GM13977 (cell line): ENCODE measurements at regions not wholly inside any gene's neighbourhood (a gene's known extent, or its start where the extent isn't known, plus 50 kb on each side); places are given as distances from the start of the nearest gene placed in this dataset.

Experiments used
- DNase-seq: peaks from one replicate; pipeline ENCODE4 v3.0.0; 2012; ENCODE audit warnings: low spot score
- CTCF ChIP-seq: IDR thresholded peaks from 2 replicates; pipeline ENCODE4 v1.5.1; 2012; ENCODE audit warnings: mild to moderate bottlenecking, control low read depth; ENCODE audit not compliant: insufficient read depth; ENCODE audit errors: extremely low read depth, missing control alignments
- in situ Hi-C: fragments of 300-500 bp; cut with MboI; formaldehyde crosslinking; loops from one replicate; pipeline ENCODE4 v1.12.0; 2022; ENCODE audit warnings: low sequenced_read_pairs, low pct_unique_long_range_greater_than_20kb, mixed read lengths, inconsistent platforms; ENCODE audit not compliant: unreplicated experiment

DNA sequence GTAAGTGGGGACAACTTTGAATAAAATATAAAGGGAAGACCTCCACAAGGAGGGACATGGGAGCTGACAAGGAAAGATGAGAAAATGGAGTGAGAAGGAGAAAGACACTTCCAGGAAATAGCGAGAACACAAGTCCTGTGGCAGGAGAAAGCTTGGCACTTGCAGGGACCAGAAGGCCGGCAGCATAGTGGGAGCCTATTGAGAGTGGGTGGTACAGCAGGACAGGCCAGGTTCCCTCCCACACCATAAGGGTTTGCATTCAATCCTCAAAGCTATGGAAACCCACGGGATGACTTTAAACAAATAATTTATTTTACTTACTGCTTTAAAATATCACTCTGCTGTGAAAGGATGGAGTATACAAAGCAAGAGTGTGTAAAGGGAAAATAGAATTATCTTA, 173.2 kb upstream of the ELL2 start:
- no peak for DNase-seq
- in situ Hi-C loops: no loop called here
- no peak for TF ChIP-seq CTCF

DNA sequence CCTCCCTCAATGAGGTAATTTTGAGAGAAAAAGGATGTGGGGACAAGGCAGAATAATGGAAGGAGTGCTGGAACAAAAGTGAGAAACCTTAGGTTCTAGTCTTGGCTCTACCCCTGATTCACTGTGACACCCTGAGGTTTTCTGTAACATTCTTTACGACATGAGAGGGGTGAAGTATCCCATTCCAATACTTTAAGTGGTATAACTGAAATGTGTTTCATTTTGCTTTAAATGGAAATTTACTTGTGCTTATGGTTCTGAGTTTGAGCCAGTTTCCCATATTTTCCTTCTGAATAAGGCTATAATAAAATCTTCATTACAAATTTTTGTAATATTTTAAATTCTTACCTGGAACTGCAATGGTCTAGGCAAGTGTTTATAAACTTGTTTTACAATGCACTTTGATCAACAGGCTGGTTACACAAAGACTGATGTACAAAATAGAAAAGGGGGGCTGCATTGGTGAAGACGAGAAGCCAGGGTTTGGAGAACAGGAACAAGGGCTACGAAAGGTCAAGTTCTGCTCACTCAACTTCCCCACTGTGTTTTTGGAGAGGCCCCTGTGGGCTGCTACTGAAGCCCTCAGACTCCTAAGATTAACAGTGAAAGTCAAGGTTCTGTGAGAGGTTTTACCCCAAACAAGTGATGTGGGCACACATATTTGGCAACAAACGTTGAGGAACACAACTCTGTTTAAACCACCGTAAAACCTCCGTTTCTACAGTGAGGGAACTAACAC, 171.9 kb upstream of the ELL2 start:
- no peak for TF ChIP-seq CTCF
- DNase-seq: no peak
- in situ Hi-C loops: no loop called here

GRCh38 chr5:96129276-96129675, 167.6 kb upstream of the ELL2 start:
- in situ Hi-C loops: no loop called here
- DNase-seq: no peak
- no peak for TF ChIP-seq CTCF

- DNase-seq: no peak
- TF ChIP-seq CTCF: no peak
Observed at GRCh38 chr5:96128204-96128864, 166.7 kb upstream of the ELL2 start.

GRCh38 chr5:96127538-96127937, 165.9 kb upstream of the ELL2 start:
- DNase-seq: no peak
- TF ChIP-seq CTCF: no peak
- in situ Hi-C loops: no loop called here

More at GRCh38 chr5:96128204-96128864, 166.7 kb upstream of the ELL2 start:
- in situ Hi-C loops: no loop called here

GRCh38 chr5:96125231-96125891, 163.7 kb upstream of the ELL2 start:
- no peak for DNase-seq
- in situ Hi-C loops: no loop called here
- no peak for TF ChIP-seq CTCF
